Suprapubic skin (tissue), 4 donors: ENCODE measurements at regions not wholly inside any gene's neighbourhood (a gene's known extent, or its start where the extent isn't known, plus 50 kb on each side); places are given as distances from the start of the nearest gene placed in this dataset.
"Not testable (repeated sequence)": the region's sequence is repeated elsewhere in the genome, so short reads cannot be mapped to it uniquely, and the experiment has no call there.

Experiments used
- CTCF ChIP-seq, 2 donors: fragments of 200-600 bp in 1 of 2; fragments of 450-650 bp in 1 of 2; sonication (generic) in 1 of 2; IDR thresholded peaks; one replicate each; pipeline ENCODE4 v1.5.1; 2016 to 2019; ENCODE audit warnings: antibody characterized with exemption in 2 of 2, mild to moderate bottlenecking in 1 of 2, moderate library complexity in 1 of 2
- POLR2A ChIP-seq, 2 donors: fragments of 450-650 bp; IDR thresholded peaks; one replicate each; pipeline ENCODE4 v1.6.1; 2017; ENCODE audit warnings: antibody characterized with exemption in 2 of 2, mild to moderate bottlenecking in 2 of 2, moderate library complexity in 2 of 2
- POLR2AphosphoS5 ChIP-seq, 3 donors: sonication (generic); formaldehyde crosslinking; IDR thresholded peaks; one replicate each; pipeline ENCODE4 v1.6.1; 2017; ENCODE audit warnings: antibody characterized with exemption in 3 of 3

GRCh38 chr18:52168131-52168530, 171.9 kb upstream of the DCC start:
- not testable (repeated sequence) for TF ChIP-seq POLR2A, CTCF, POLR2AphosphoS5 (IDR thresholded peaks at IDR 0.05)
